Astrocyte (in vitro differentiated cells and primary cell): ENCODE measurements at regions not wholly inside any gene's neighbourhood (a gene's known extent, or its start where the extent isn't known, plus 50 kb on each side); places are given as distances from the start of the nearest gene placed in this dataset.

ENCODE experiments used
- DNase-seq: peaks from one replicate; pipeline ENCODE4 v3.0.0-alpha.2; 2010; ENCODE audit warnings: low read depth
- FAIRE-seq: peaks from 2 replicates; lab custom pipeline; 2011; peaks lifted over from hg19 to GRCh38; lab: Jason Lieb, UNC
- H2AFZ ChIP-seq: 2 replicates; pipeline ENCODE4 v1.6.0; 2012; ENCODE audit warnings: low read depth, low read length, inconsistent platforms
- H3K27ac ChIP-seq: 2 replicates; pipeline ENCODE4 v1.5.1; 2011; ENCODE audit warnings: low read depth, low read length, inconsistent platforms
- H3K27me3 ChIP-seq: 2 replicates; pipeline ENCODE4 v1.6.0; 2011; ENCODE audit warnings: low read length, inconsistent platforms; ENCODE audit not compliant: insufficient read depth
- H3K36me3 ChIP-seq: 2 replicates; pipeline ENCODE4 v1.5.1; 2011; ENCODE audit warnings: low read length, inconsistent platforms; ENCODE audit not compliant: insufficient read depth
- H3K4me1 ChIP-seq: 2 replicates; pipeline ENCODE4 v1.5.1; 2011; ENCODE audit warnings: low read length, inconsistent platforms; ENCODE audit not compliant: insufficient read depth
- H3K4me2 ChIP-seq: 2 replicates; pipeline ENCODE4 v1.6.0; 2012; ENCODE audit warnings: low read length, inconsistent platforms
- H3K4me3 ChIP-seq: 2 replicates; pipeline ENCODE4 v1.5.1; 2011; ENCODE audit warnings: low read depth, mild to moderate bottlenecking, low read length, inconsistent platforms; ENCODE audit not compliant: insufficient read depth
- H3K79me2 ChIP-seq: 2 replicates; pipeline ENCODE4 v1.6.0; 2012; ENCODE audit warnings: mild to moderate bottlenecking, low read length, inconsistent platforms; ENCODE audit not compliant: insufficient read depth
- H3K9ac ChIP-seq: 2 replicates; pipeline ENCODE4 v1.6.0; 2012; ENCODE audit warnings: mild to moderate bottlenecking, low read length, inconsistent platforms
- H3K9me3 ChIP-seq: 2 replicates; pipeline ENCODE4 v1.5.1; 2012; ENCODE audit warnings: low read depth, mild to moderate bottlenecking, low read length, inconsistent platforms; ENCODE audit not compliant: insufficient read depth
- H4K20me1 ChIP-seq: 2 replicates; pipeline ENCODE4 v1.6.0; 2012; ENCODE audit warnings: low read length, inconsistent platforms; ENCODE audit not compliant: insufficient read depth
- H3K27ac Mint-ChIP-seq: one replicate; pipeline ENCODE4 v1.8.0; 2021; ENCODE audit warnings: mild to moderate bottlenecking, mixed read lengths; ENCODE audit not compliant: unreplicated experiment
- H3K27me3 Mint-ChIP-seq: one replicate; pipeline ENCODE4 v1.8.0; 2021; ENCODE audit warnings: low read depth, mixed read lengths; ENCODE audit not compliant: unreplicated experiment
- H3K36me3 Mint-ChIP-seq: one replicate; pipeline ENCODE4 v1.8.0; 2021; ENCODE audit warnings: low read depth, mixed read lengths; ENCODE audit not compliant: unreplicated experiment
- H3K4me1 Mint-ChIP-seq: one replicate; pipeline ENCODE4 v1.8.0; 2021; ENCODE audit warnings: low read depth, mixed read lengths; ENCODE audit not compliant: unreplicated experiment
- H3K4me3 Mint-ChIP-seq: one replicate; pipeline ENCODE4 v1.8.0; 2021; ENCODE audit warnings: mild to moderate bottlenecking, moderate library complexity, mixed read lengths; ENCODE audit not compliant: unreplicated experiment
- H3K9me3 Mint-ChIP-seq: one replicate; pipeline ENCODE4 v1.8.0; 2021; ENCODE audit warnings: mild to moderate bottlenecking, mixed read lengths; ENCODE audit not compliant: unreplicated experiment
- CTCF ChIP-seq: IDR thresholded peaks from 2 replicates; pipeline ENCODE4 v1.5.1; 2011; ENCODE audit warnings: low read depth, mild to moderate bottlenecking, inconsistent platforms, low read length, moderate library complexity; ENCODE audit not compliant: insufficient read depth
- EZH2 ChIP-seq: IDR thresholded peaks from 2 replicates; pipeline ENCODE4 v1.6.1; 2012; ENCODE audit warnings: mild to moderate bottlenecking, low read length, inconsistent platforms; ENCODE audit not compliant: insufficient read depth

DNA sequence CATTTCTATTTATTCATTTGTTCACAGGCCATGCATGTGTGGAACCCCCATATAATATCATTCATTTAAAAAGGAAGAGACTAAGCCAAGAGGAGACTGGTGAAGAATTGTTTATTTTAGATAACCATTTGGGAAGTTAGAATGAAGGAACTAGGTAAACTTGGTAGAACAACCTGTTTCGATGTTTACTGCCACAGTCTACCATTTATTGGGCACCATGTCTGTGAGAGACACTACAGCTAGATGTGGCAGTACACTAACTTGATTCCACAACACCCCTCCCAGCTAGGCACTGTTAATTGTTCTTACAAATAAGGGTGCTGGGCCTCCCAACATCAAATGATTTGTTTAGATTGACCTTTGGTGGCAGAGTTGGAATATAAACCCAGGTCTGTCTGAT lies 592.4 kb downstream of the EPM2A start:
- Histone ChIP-seq H3K79me2 (no peaks in the 10 kb centered on the region), H4K20me1 (no peaks in the 10 kb centered on the region), H3K4me1 (peaks cover 7% of the 10 kb centered on the region), H3K9ac (no peak overlapping the region), H3K9me3 (no peaks in the 10 kb centered on the region), H3K36me3 (no peaks in the 10 kb centered on the region), H3K27ac (no peak overlapping the region), H3K4me2 (no peak overlapping the region), H2AFZ (no peak overlapping the region), H3K27me3 (no peaks in the 10 kb centered on the region), H3K4me3 (no peak overlapping the region)
- H3K4me1 Mint-ChIP-seq = peaks cover 6% of the 10 kb centered on the region
- no peak overlapping the region for H3K27ac Mint-ChIP-seq
- H3K4me3 Mint-ChIP-seq = no peak overlapping the region
- no peaks in the 10 kb centered on the region for H3K27me3 Mint-ChIP-seq
- TF ChIP-seq CTCF (no peak), EZH2 (no peak)
- H3K36me3 Mint-ChIP-seq = no peaks in the 10 kb centered on the region
- FAIRE-seq (no peak), DNase-seq (no peak)
- no peaks in the 10 kb centered on the region for H3K9me3 Mint-ChIP-seq

GRCh38 chr6:145143379-145143778 lies 591.9 kb downstream of the EPM2A start:
- no peaks in the 10 kb centered on the region for H3K79me2 ChIP-seq
- DNase-seq (no peak), FAIRE-seq (no peak)
- no peak overlapping the region for H3K27ac ChIP-seq
- Mint-ChIP-seq H3K27me3 (no peaks in the 10 kb centered on the region), H3K27ac (no peak overlapping the region), H3K4me3 (no peak overlapping the region), H3K4me1 (peaks cover 6% of the 10 kb centered on the region), H3K36me3 (no peaks in the 10 kb centered on the region), H3K9me3 (no peaks in the 10 kb centered on the region)
- H3K9me3 ChIP-seq = no peaks in the 10 kb centered on the region
- H2AFZ ChIP-seq = no peak overlapping the region
- H3K27me3 ChIP-seq = no peaks in the 10 kb centered on the region
- H3K4me2 ChIP-seq = no peak overlapping the region
- no peak overlapping the region for H3K4me3 ChIP-seq
- no peaks in the 10 kb centered on the region for H4K20me1 ChIP-seq
- TF ChIP-seq EZH2 = no peak
- no peak for TF ChIP-seq CTCF
- H3K36me3 ChIP-seq = no peaks in the 10 kb centered on the region
- H3K4me1 ChIP-seq = peaks cover 11% of the 10 kb centered on the region
- H3K9ac ChIP-seq = no peak overlapping the region

DNA sequence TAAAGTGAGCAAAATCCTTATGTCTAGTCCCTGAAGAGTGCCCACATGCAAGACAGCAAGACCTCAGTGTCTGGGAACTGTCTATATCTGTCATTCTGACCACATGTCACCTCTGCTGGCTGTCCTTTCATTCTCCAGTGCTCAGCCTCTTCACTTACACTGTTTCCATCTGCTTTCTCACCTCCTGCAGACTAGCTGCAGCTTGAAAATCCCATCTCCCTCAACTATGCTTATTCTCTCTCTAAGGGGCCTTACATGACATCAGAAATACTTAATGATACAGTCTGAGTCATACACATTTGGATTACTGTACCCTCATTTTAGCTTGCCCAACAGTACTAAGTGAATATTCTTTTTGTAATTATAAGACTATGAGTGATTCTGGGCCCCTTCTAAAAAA lies 587.8 kb downstream of the EPM2A start:
- FAIRE-seq = no peak
- Histone ChIP-seq H4K20me1 (no peaks in the 10 kb centered on the region), H3K9me3 (no peaks in the 10 kb centered on the region), H3K4me3 (no peak overlapping the region), H2AFZ (no peak overlapping the region), H3K27ac (no peak overlapping the region), H3K27me3 (no peaks in the 10 kb centered on the region), H3K79me2 (no peaks in the 10 kb centered on the region), H3K9ac (no peak overlapping the region), H3K36me3 (no peaks in the 10 kb centered on the region), H3K4me2 (peak overlapping the region; percentile 32), H3K4me1 (peaks cover 14% of the 10 kb centered on the region)
- DNase-seq = peak; percentile 65
- no peak for TF ChIP-seq EZH2
- TF ChIP-seq CTCF = no peak
- no peaks in the 10 kb centered on the region for H3K36me3 Mint-ChIP-seq
- H3K27ac Mint-ChIP-seq = no peak overlapping the region
- H3K4me1 Mint-ChIP-seq = peaks cover 7% of the 10 kb centered on the region
- H3K4me3 Mint-ChIP-seq = no peak overlapping the region
- H3K9me3 Mint-ChIP-seq = no peaks in the 10 kb centered on the region
- H3K27me3 Mint-ChIP-seq = peaks cover 1% of the 10 kb centered on the region
